K562 (cell line): ENCODE measurements at regions not wholly inside any gene's neighbourhood (a gene's known extent, or its start where the extent isn't known, plus 50 kb on each side); places are given as distances from the start of the nearest gene placed in this dataset.

Source experiments
- ATAC-seq: fragments of 200-7000 bp; cut with Tn5 transposase; 3 replicates; pipeline ENCODE4 v1.9.1; 2020; ENCODE audit warnings: moderate library complexity
- BruUV-seq: library from RNA; stranded (reverse); fragments of 400-500 nt; replicated peaks from 2 replicates; lab custom pipeline; 2021; lab: Mats Ljungman, UMichigan
- CTCF ChIA-PET: fragments of 300-600 bp; formaldehyde crosslinking; extraction: SDS; loops from one replicate; lab custom pipeline; 2021; ENCODE audit warnings: low intra/inter-chr PET ratio; lab: Yijun Ruan, JAX
- POLR2A ChIA-PET: fragments of 300-600, 350-650 bp; sonication (Branson Sonifier 250); formaldehyde crosslinking; extraction: SDS; loops from one replicate; lab custom pipeline; 2021; ENCODE audit warnings: antibody characterized with exemption, inconsistent platforms; lab: Yijun Ruan, JAX
- DNase-seq, 4 experiments: peaks; one replicate each; pipeline versions ENCODE4 v3.0.0 to v3.0.0-alpha.2; 2011 to 2018; ENCODE audit warnings: low spot score in 3 of 4, mixed read lengths in 3 of 4; ENCODE audit errors: extremely low read depth in 1 of 4
- FAIRE-seq: peaks from 2 replicates; lab custom pipeline; 2011; peaks lifted over from hg19 to GRCh38; lab: Jason Lieb, UNC
- H2AFZ ChIP-seq: 2 replicates; pipeline ENCODE4 v1.6.0; 2011; ENCODE audit warnings: low read depth, low read length, control low read depth, inconsistent platforms
- H3K27ac ChIP-seq: fragments of 200-600 bp; 3 replicates; pipeline ENCODE4 v1.8.0; 2011; ENCODE audit warnings: low read depth, mild to moderate bottlenecking, control low read depth, inconsistent platforms, low read length, moderate library complexity, mixed read lengths; ENCODE audit errors: extremely low read depth
- H3K27me3 ChIP-seq, 2 experiments: fragments of 300-600 bp in 1 of 2; 2 replicates in 1 of 2; 3 replicates in 1 of 2; pipeline versions ENCODE4 v1.6.0 to v1.8.0; 2011; ENCODE audit warnings: inconsistent platforms in 2 of 2, low read length in 2 of 2, mild to moderate bottlenecking in 1 of 2, mixed read lengths in 1 of 2, moderate library complexity in 1 of 2; ENCODE audit not compliant: control insufficient read depth in 2 of 2, insufficient read depth in 2 of 2
- H3K36me3 ChIP-seq: fragments of 300-600 bp; 3 replicates; pipeline ENCODE4 v1.8.0; 2011; ENCODE audit warnings: mild to moderate bottlenecking, low read length, inconsistent platforms; ENCODE audit not compliant: control insufficient read depth, insufficient read depth
- H3K4me1 ChIP-seq, 2 experiments: fragments of 200-600 bp in 1 of 2; replicated peaks in 1 of 2; 2 replicates in 1 of 2; 3 replicates in 1 of 2; pipeline versions ENCODE4 v1.5.1 to v1.8.0; 2011; ENCODE audit warnings: inconsistent platforms in 2 of 2, low read length in 2 of 2, mild to moderate bottlenecking in 1 of 2, mixed read lengths in 1 of 2, moderate library complexity in 1 of 2; ENCODE audit not compliant: control insufficient read depth in 2 of 2, insufficient read depth in 2 of 2
- H3K4me2 ChIP-seq: 2 replicates; pipeline ENCODE4 v1.6.1; 2011; ENCODE audit warnings: low read length, control low read depth, inconsistent platforms, mixed read lengths; ENCODE audit not compliant: insufficient read depth
- H3K4me3 ChIP-seq: fragments of 200-600 bp; sonication (generic), shearing (Covaris generic); 2 replicates; pipeline ENCODE4 v1.5.1; 2016; ENCODE audit warnings: control low read depth, inconsistent platforms
- H3K79me2 ChIP-seq: fragments of 200-600 bp; 3 replicates; pipeline ENCODE4 v1.8.0; 2011; ENCODE audit warnings: low read length, inconsistent platforms; ENCODE audit not compliant: control insufficient read depth, insufficient read depth
- H3K9ac ChIP-seq, 2 experiments: 2 replicates each; pipeline versions ENCODE4 v1.6.0 to v1.6.1; 2011; ENCODE audit warnings: low read depth in 2 of 2, low read length in 2 of 2, control low read depth in 1 of 2, inconsistent platforms in 1 of 2, mild to moderate bottlenecking in 1 of 2, mixed read lengths in 1 of 2; ENCODE audit not compliant: insufficient read depth in 1 of 2
- H3K9me1 ChIP-seq: one replicate; pipeline ENCODE4 v1.6.0; 2011; ENCODE audit warnings: inconsistent platforms, mild to moderate bottlenecking, low read length, moderate library complexity; ENCODE audit not compliant: control insufficient read depth, insufficient read depth
- H3K9me3 ChIP-seq: replicated peaks from 2 replicates; pipeline ENCODE4 v1.5.1; 2011; ENCODE audit warnings: low read depth, low read length, inconsistent platforms; ENCODE audit not compliant: control insufficient read depth, insufficient read depth
- H4K20me1 ChIP-seq: replicated peaks from 2 replicates; pipeline ENCODE4 v1.6.1; 2011; ENCODE audit warnings: low read length, inconsistent platforms, mixed read lengths; ENCODE audit not compliant: control insufficient read depth, insufficient read depth
- BDP1 ChIP-seq: IDR thresholded peaks from 3 replicates; pipeline ENCODE4 v1.6.1; 2011; ENCODE audit not compliant: insufficient read length, insufficient read depth
- FIP1L1 ChIP-seq: fragments of 200-400 bp; formaldehyde crosslinking; IDR thresholded peaks from 2 replicates; pipeline ENCODE4 v1.6.1; 2018; ENCODE audit warnings: mild to moderate bottlenecking, low read depth, low read length; ENCODE audit not compliant: poor library complexity, severe bottlenecking
- FOXA1 ChIP-seq: fragments of 450-650 bp; IDR thresholded peaks from 2 replicates; pipeline ENCODE4 v1.6.1; 2016; ENCODE audit warnings: mild to moderate bottlenecking, borderline replicate concordance
- GATAD2A ChIP-seq: fragments of 450-650 bp; IDR thresholded peaks from 2 replicates; pipeline ENCODE4 v1.6.1; 2017
- HCFC1 ChIP-seq: IDR thresholded peaks from 2 replicates; pipeline ENCODE4 v1.6.1; 2012; ENCODE audit warnings: low read depth, low read length, improper control_type of control experiment
- L3MBTL2 ChIP-seq: fragments of 450-650 bp; IDR thresholded peaks from 2 replicates; pipeline ENCODE4 v1.6.1; 2016; ENCODE audit warnings: mild to moderate bottlenecking, moderate library complexity
- PHB2 ChIP-seq: fragments of 450-650 bp; IDR thresholded peaks from 2 replicates; pipeline ENCODE4 v1.6.1; 2017; ENCODE audit warnings: low read depth
- PHTF2 ChIP-seq: fragments of 250-450 bp; sonication (Bioruptor Pico); IDR thresholded peaks from 2 replicates; pipeline ENCODE4 v1.5.0; 2021; ENCODE audit warnings: mild to moderate bottlenecking
- STAG1 ChIP-seq: sonication (generic); formaldehyde crosslinking; IDR thresholded peaks from 2 replicates; pipeline ENCODE4 v1.5.0; 2020; ENCODE audit warnings: missing genetic modification reagents, borderline replicate concordance
- TAF1 ChIP-seq: IDR thresholded peaks from 2 replicates; pipeline ENCODE4 v1.6.1; 2011; ENCODE audit warnings: mild to moderate bottlenecking, low read length, moderate library complexity; ENCODE audit not compliant: insufficient read depth, control insufficient read depth, severe bottlenecking; ENCODE audit errors: extremely low read depth
- TAF7 ChIP-seq: fragments of 450-650 bp; IDR thresholded peaks from 2 replicates; pipeline ENCODE4 v1.6.1; 2016; ENCODE audit warnings: missing genetic modification characterization, missing compliant biosample characterization
- WGBS: fragments of 100-300 bp; shearing (Covaris generic); methylation state at CpG from one replicate; pipeline ENCODE4 v1.1.6; 2016; ENCODE audit warnings: low coverage, mixed read lengths; ENCODE audit not compliant: insufficient coverage; ENCODE audit errors: missing lambda C conversion rate; 5-methylcytosine and 5-hydroxymethylcytosine counted together
- in situ Hi-C: fragments of 300-500 bp; cut with MboI; formaldehyde crosslinking; loops from 4 replicates; pipeline ENCODE4 v1.15.0; 2018; ENCODE audit warnings: inconsistent platforms, mixed read lengths
- intact Hi-C: fragments of 100-400 bp; cut with micrococcal nuclease; formaldehyde crosslinking; loops from 2 replicates; pipeline ENCODE4 v1.14.2; 2022
- TF ChIP-seq, protein P1 (sequence below): fragments of 250-450 bp; sonication (Bioruptor Pico); IDR thresholded peaks from 2 replicates; pipeline ENCODE4 v1.5.0; 2021
- TF ChIP-seq, protein P2 (sequence below): fragments of 250-450 bp; sonication (Bioruptor Pico); IDR thresholded peaks from 2 replicates; pipeline ENCODE4 v1.8.0; 2022; ENCODE audit warnings: inconsistent platforms
- TF ChIP-seq, protein P3 (sequence below): fragments of 250-450 bp; sonication (Bioruptor Pico); IDR thresholded peaks from 2 replicates; pipeline ENCODE4 v1.5.0; 2020; ENCODE audit warnings: mild to moderate bottlenecking, borderline replicate concordance

DNA sequence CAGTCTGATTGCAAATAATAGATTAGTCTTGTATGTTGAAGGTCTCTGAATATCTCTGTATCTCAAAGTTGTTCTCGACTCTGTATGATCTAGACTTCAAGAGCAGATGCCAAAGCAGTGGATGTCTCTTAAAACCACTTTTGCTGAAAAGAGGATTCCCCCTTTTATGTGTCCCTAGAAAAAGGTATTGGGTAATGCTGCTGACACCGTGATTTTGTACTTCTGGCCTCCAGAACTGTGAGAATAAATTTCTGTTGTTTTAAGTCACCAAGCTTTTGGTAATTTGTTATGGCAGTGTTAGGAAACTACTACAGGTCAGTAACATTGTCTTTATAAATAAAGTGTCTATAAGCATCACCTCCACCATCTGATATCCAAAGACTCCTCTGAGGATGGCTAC lies 85.3 kb upstream of the PIK3R1 start:
- DNase-seq (no peak), ATAC-seq (no peak), FAIRE-seq (no peak)
- Histone ChIP-seq H3K4me1 (no peaks in the 10 kb centered on the region), H3K36me3 (no peaks in the 10 kb centered on the region), H3K27ac (no peak overlapping the region), H3K4me2 (no peak overlapping the region), H4K20me1 (no peaks in the 10 kb centered on the region), H3K9ac (no peak overlapping the region), H3K79me2 (no peaks in the 10 kb centered on the region), H3K9me1 (no peaks in the 10 kb centered on the region), H3K9me3 (no peaks in the 10 kb centered on the region), H2AFZ (no peak overlapping the region), H3K27me3 (peaks cover 0 to 4% of the 10 kb centered on the region in 2 experiments; a peak in 3 of 5 replicates), H3K4me3 (no peak overlapping the region)
- no TSS peak for BruUV-seq
- ChIA-PET POLR2A (no interaction called here), CTCF (no interaction called here)
- WGBS = 0% methylated on average over 2 of the region's 2 CpGs
- in situ Hi-C loops (no loop called here), intact Hi-C loops (no loop called here)
- TF ChIP-seq TAF1 = no peak
- TF ChIP-seq, protein P1, sequence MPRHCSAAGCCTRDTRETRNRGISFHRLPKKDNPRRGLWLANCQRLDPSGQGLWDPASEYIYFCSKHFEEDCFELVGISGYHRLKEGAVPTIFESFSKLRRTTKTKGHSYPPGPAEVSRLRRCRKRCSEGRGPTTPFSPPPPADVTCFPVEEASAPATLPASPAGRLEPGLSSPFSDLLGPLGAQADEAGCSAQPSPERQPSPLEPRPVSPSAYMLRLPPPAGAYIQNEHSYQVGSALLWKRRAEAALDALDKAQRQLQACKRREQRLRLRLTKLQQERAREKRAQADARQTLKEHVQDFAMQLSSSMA (CRISPR knock-in tag) = no peak

DNA sequence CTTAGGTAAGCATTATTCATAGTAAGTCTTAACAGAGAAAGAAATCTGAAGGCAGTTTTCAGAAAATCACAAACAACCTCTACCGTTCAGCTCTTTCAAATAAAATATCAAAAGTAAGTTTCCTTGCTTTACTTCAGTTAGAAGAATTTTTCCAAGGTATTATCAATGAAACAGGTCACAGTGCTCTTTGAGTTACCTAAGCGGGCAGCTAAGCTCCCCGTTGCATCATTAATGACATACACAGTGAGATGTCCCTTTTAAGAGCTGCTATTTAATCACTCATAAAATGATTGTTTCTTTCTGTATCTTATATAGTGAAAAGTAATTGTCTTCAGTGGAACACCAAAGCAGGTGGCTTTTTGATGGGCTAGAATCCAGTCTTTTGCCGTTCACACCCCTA lies 86.2 kb upstream of the PIK3R1 start:
- CTCF ChIA-PET = no interaction called here
- Histone ChIP-seq H2AFZ (no peak overlapping the region), H3K36me3 (no peaks in the 10 kb centered on the region), H3K9me3 (no peaks in the 10 kb centered on the region), H3K79me2 (no peaks in the 10 kb centered on the region), H3K4me2 (no peak overlapping the region), H3K27me3 (peaks cover 0 to 4% of the 10 kb centered on the region in 2 experiments; a peak in 3 of 5 replicates), H3K27ac (no peak overlapping the region), H4K20me1 (no peaks in the 10 kb centered on the region), H3K4me1 (no peaks in the 10 kb centered on the region), H3K9ac (no peak overlapping the region), H3K9me1 (no peaks in the 10 kb centered on the region), H3K4me3 (no peak overlapping the region)
- in situ Hi-C loops (no loop called here), intact Hi-C loops (no loop called here)
- BruUV-seq = no TSS peak
- DNase-seq (no peak), FAIRE-seq (no peak), ATAC-seq (no peak)
- POLR2A ChIA-PET = no interaction called here
- WGBS = 0% methylated on average over 4 of the region's 4 CpGs
- TF ChIP-seq STAG1 (CRISPR knock-in tag) (no peak), FIP1L1 (no peak), FOXA1 (no peak), L3MBTL2 (no peak), BDP1 (no peak), TAF7 (tag) (no peak), GATAD2A (no peak), HCFC1 (no peak), PHTF2 (CRISPR knock-in tag) (no peak), PHB2 (no peak)
- TF ChIP-seq, protein P2, sequence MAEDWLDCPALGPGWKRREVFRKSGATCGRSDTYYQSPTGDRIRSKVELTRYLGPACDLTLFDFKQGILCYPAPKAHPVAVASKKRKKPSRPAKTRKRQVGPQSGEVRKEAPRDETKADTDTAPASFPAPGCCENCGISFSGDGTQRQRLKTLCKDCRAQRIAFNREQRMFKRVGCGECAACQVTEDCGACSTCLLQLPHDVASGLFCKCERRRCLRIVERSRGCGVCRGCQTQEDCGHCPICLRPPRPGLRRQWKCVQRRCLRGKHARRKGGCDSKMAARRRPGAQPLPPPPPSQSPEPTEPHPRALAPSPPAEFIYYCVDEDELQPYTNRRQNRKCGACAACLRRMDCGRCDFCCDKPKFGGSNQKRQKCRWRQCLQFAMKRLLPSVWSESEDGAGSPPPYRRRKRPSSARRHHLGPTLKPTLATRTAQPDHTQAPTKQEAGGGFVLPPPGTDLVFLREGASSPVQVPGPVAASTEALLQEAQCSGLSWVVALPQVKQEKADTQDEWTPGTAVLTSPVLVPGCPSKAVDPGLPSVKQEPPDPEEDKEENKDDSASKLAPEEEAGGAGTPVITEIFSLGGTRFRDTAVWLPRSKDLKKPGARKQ (CRISPR knock-in tag) = no peak
- TF ChIP-seq, protein P3, sequence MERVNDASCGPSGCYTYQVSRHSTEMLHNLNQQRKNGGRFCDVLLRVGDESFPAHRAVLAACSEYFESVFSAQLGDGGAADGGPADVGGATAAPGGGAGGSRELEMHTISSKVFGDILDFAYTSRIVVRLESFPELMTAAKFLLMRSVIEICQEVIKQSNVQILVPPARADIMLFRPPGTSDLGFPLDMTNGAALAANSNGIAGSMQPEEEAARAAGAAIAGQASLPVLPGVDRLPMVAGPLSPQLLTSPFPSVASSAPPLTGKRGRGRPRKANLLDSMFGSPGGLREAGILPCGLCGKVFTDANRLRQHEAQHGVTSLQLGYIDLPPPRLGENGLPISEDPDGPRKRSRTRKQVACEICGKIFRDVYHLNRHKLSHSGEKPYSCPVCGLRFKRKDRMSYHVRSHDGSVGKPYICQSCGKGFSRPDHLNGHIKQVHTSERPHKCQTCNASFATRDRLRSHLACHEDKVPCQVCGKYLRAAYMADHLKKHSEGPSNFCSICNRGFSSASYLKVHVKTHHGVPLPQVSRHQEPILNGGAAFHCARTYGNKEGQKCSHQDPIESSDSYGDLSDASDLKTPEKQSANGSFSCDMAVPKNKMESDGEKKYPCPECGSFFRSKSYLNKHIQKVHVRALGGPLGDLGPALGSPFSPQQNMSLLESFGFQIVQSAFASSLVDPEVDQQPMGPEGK (CRISPR knock-in tag) = no peak
